ENCODE measurements at regions not wholly inside any gene's neighbourhood (a gene's known extent, or its start where the extent isn't known, plus 50 kb on each side); places are given as distances from the start of the nearest gene placed in this dataset.

- ChIA-PET POLR2A (interaction anchor here (0.5 to 2.2 kb wide), 5 partner anchors 28 to 202 kb away, joined by 3 to 19 read pairs (median 3); no protein-coding TSS in a partner anchor), CTCF (ENCODE audit: low intra/inter-chr PET ratio, low total read pairs) (no interaction called here)
- in situ Hi-C loops (cut with HindIII; ENCODE audit: extremely low pct_ligation_motif_present, low pct_unique_long_range_greater_than_20kb) (no loop called here), intact Hi-C loops (cut with micrococcal nuclease; ENCODE audit: unreplicated experiment) (loop anchor here (1.0 to 5.0 kb wide), 3 partner anchors 28 to 285 kb away; no protein-coding TSS in a partner anchor)
- FAIRE-seq (no peak), DNase-seq (ENCODE audit: low spot score) (no peak), ATAC-seq (no peak)
- no TSS peak for BruUV-seq (replicated peaks)
- Histone ChIP-seq H4K20me1 (ENCODE audit: insufficient read depth, low read length) (no peaks in the 10 kb centered on the region), H3K79me2 (ENCODE audit: insufficient read depth, low read length) (no peaks in the 10 kb centered on the region), H3K27me3 (ENCODE audit: control insufficient read depth in 1 of 2, insufficient read depth in 2 of 2, low read length in 2 of 2) (no peaks in the 10 kb centered on the region), H3K27ac (ENCODE audit: extremely low read length, insufficient read depth, low read length) (peak overlapping the region; percentile 77), H3K9ac (ENCODE audit: insufficient read depth, low read depth, low read length) (no peak overlapping the region), H3K9me3 (ENCODE audit: low read length) (no peaks in the 10 kb centered on the region), H2AFZ (ENCODE audit: low read length) (no peak overlapping the region), H3K4me1 (ENCODE audit: insufficient read depth, low read length) (peaks cover 84% of the 10 kb centered on the region), H3K36me3 (replicated peaks in 1 of 2; ENCODE audit: control insufficient read depth in 1 of 2, insufficient read depth in 2 of 2, low read length in 2 of 2) (no peaks in the 10 kb centered on the region), H3K4me2 (ENCODE audit: low read depth, low read length) (peak overlapping the region; percentile 78), H3K4me3 (replicated peaks in 1 of 3; ENCODE audit: insufficient read depth in 1 of 3, low read depth in 2 of 3, low read length in 3 of 3) (0 out of 6 replicates have a peak overlapping the region, but pooled peaks of 1 of the 3 experiments have one; percentile 5)
- WGBS (ENCODE audit: low lambda C conversion rate): 65% methylated on average over 13 of the region's 15 CpGs
- TF ChIP-seq ZGPAT (CRISPR knock-in tag; IDR thresholded peaks at IDR 0.05) (no peak), PCBP1 (IDR thresholded peaks at IDR 0.05; ENCODE audit: borderline replicate concordance, low read depth, low read length) (no peak), ZNF512 (CRISPR knock-in tag; IDR thresholded peaks at IDR 0.05) (no peak), SP5 (CRISPR knock-in tag; IDR thresholded peaks at IDR 0.05; ENCODE audit: borderline replicate concordance, low read depth) (no peak), ZKSCAN8 (CRISPR knock-in tag; IDR thresholded peaks at IDR 0.05; ENCODE audit: borderline replicate concordance) (no peak), ZSCAN31 (CRISPR knock-in tag; IDR thresholded peaks at IDR 0.05; ENCODE audit: low read depth) (no peak), ZNF629 (CRISPR knock-in tag; conservative IDR thresholded peaks at IDR 0.05) (no peak), KDM6A (CRISPR knock-in tag; IDR thresholded peaks at IDR 0.05; ENCODE audit: low read depth) (no peak), ZNF451 (CRISPR knock-in tag; IDR thresholded peaks at IDR 0.05) (no peak), RXRA (CRISPR knock-in tag; IDR thresholded peaks at IDR 0.05) (no peak), SPEN (CRISPR knock-in tag; IDR thresholded peaks at IDR 0.05; ENCODE audit: low read depth) (no peak), ZNF589 (CRISPR knock-in tag; conservative IDR thresholded peaks at IDR 0.05) (no peak), NR2F6 (IDR thresholded peaks at IDR 0.05) (no peak), NR2F6 (CRISPR knock-in tag; IDR thresholded peaks at IDR 0.05) (0 out of 2 replicates have a peak, but pooled peaks have one; percentile 30), CCDC6 (CRISPR knock-in tag; IDR thresholded peaks at IDR 0.05) (no peak), ATRX (CRISPR knock-in tag; IDR thresholded peaks at IDR 0.05; ENCODE audit: borderline replicate concordance) (no peak), MYC (CRISPR knock-in tag; IDR thresholded peaks at IDR 0.05; ENCODE audit: borderline replicate concordance) (0 out of 2 replicates have a peak, but pooled peaks have one; percentile 3)
- TF ChIP-seq, protein P1, sequence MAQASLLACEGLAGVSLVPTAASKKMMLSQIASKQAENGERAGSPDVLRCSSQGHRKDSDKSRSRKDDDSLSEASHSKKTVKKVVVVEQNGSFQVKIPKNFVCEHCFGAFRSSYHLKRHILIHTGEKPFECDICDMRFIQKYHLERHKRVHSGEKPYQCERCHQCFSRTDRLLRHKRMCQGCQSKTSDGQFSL (CRISPR knock-in tag; IDR thresholded peaks at IDR 0.05): no peak
- TF ChIP-seq, protein P2, sequence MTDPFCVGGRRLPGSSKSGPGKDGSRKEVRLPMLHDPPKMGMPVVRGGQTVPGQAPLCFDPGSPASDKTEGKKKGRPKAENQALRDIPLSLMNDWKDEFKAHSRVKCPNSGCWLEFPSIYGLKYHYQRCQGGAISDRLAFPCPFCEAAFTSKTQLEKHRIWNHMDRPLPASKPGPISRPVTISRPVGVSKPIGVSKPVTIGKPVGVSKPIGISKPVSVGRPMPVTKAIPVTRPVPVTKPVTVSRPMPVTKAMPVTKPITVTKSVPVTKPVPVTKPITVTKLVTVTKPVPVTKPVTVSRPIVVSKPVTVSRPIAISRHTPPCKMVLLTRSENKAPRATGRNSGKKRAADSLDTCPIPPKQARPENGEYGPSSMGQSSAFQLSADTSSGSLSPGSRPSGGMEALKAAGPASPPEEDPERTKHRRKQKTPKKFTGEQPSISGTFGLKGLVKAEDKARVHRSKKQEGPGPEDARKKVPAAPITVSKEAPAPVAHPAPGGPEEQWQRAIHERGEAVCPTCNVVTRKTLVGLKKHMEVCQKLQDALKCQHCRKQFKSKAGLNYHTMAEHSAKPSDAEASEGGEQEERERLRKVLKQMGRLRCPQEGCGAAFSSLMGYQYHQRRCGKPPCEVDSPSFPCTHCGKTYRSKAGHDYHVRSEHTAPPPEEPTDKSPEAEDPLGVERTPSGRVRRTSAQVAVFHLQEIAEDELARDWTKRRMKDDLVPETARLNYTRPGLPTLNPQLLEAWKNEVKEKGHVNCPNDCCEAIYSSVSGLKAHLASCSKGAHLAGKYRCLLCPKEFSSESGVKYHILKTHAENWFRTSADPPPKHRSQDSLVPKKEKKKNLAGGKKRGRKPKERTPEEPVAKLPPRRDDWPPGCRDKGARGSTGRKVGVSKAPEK (CRISPR knock-in tag; IDR thresholded peaks at IDR 0.05; ENCODE audit: borderline replicate concordance): 0 out of 2 replicates have a peak, but pooled peaks have one; percentile 1
Observed at GRCh38 chr1:228935855-228936727, 200.8 kb downstream of the RHOU start.

Measured in HepG2 (cell line).